IMR-90 (cell line): ENCODE measurements at regions not wholly inside any gene's neighbourhood (a gene's known extent, or its start where the extent isn't known, plus 50 kb on each side); places are given as distances from the start of the nearest gene placed in this dataset.

Experiments used
- ATAC-seq: fragments of 200-7000 bp; cut with Tn5 transposase; 2 replicates; pipeline ENCODE4 v1.9.1; 2020; ENCODE audit warnings: low read depth, mild to moderate bottlenecking, moderate library complexity
- BruUV-seq: library from RNA; stranded (reverse); fragments of 400-500 nt; replicated peaks from 2 replicates; lab custom pipeline; 2021; lab: Mats Ljungman, UMichigan
- CTCF ChIA-PET: fragments of 300-600 bp; formaldehyde crosslinking; extraction: SDS; loops from one replicate; lab custom pipeline; 2021; ENCODE audit warnings: antibody characterized with exemption; lab: Yijun Ruan, JAX
- POLR2A ChIA-PET: fragments of 300-600 bp; sonication (Branson Sonifier 250); formaldehyde crosslinking; loops from one replicate; lab custom pipeline; 2022; ENCODE audit warnings: antibody characterized with exemption; ENCODE audit not compliant: unreplicated experiment; lab: Charles Lee
- DNase-seq: peaks from one replicate; pipeline ENCODE4 v3.0.0; 2013
- H2AFZ ChIP-seq: replicated peaks from 2 replicates; pipeline ENCODE3; 2013; ENCODE audit warnings: low read length, mild to moderate bottlenecking; ENCODE audit not compliant: poor library complexity
- H2AK5ac ChIP-seq: 2 replicates; pipeline ENCODE4 v1.6.1; 2013; ENCODE audit warnings: low read depth, low read length, inconsistent platforms
- H2AK9ac ChIP-seq: replicated peaks from 2 replicates; pipeline ENCODE3; 2013; ENCODE audit warnings: mild to moderate bottlenecking, low read depth, low read length, moderate library complexity; ENCODE audit not compliant: poor library complexity
- H2BK120ac ChIP-seq: 2 replicates; pipeline ENCODE4 v1.6.1; 2013; ENCODE audit warnings: low read depth, low read length, inconsistent platforms
- H2BK15ac ChIP-seq: 3 replicates; pipeline ENCODE4 v1.6.1; 2013; ENCODE audit warnings: low read depth, low read length, inconsistent platforms
- H2BK20ac ChIP-seq: 2 replicates; pipeline ENCODE4 v1.6.1; 2013; ENCODE audit warnings: low read depth, mild to moderate bottlenecking, inconsistent platforms, low read length, moderate library complexity
- H2BK5ac ChIP-seq: 2 replicates; pipeline ENCODE4 v1.6.1; 2013; ENCODE audit warnings: mild to moderate bottlenecking, low read depth, low read length, inconsistent platforms; ENCODE audit not compliant: poor library complexity, severe bottlenecking
- H3K14ac ChIP-seq: replicated peaks from 2 replicates; pipeline ENCODE4 v1.6.1; 2013; ENCODE audit warnings: low read depth, low read length, inconsistent platforms
- H3K18ac ChIP-seq: 2 replicates; pipeline ENCODE4 v1.6.1; 2013; ENCODE audit warnings: low read depth, low read length, control low read depth
- H3K23ac ChIP-seq: 2 replicates; pipeline ENCODE4 v1.6.1; 2013; ENCODE audit warnings: low read depth, low read length, inconsistent platforms
- H3K27ac ChIP-seq: 2 replicates; pipeline ENCODE4 v1.5.1; 2013; ENCODE audit warnings: mild to moderate bottlenecking, control low read depth, low read length; ENCODE audit not compliant: insufficient read depth
- H3K27me3 ChIP-seq: 2 replicates; pipeline ENCODE4 v1.6.1; 2013; ENCODE audit warnings: low read length; ENCODE audit not compliant: control insufficient read depth, insufficient read depth
- H3K36me3 ChIP-seq: 2 replicates; pipeline ENCODE4 v1.6.1; 2013; ENCODE audit warnings: low read length, mixed read lengths; ENCODE audit not compliant: control insufficient read depth, insufficient read depth
- H3K4ac ChIP-seq: 2 replicates; pipeline ENCODE4 v1.6.1; 2013; ENCODE audit warnings: low read depth, low read length, inconsistent platforms
- H3K4me1 ChIP-seq: 2 replicates; pipeline ENCODE4 v1.6.1; 2013; ENCODE audit warnings: low read length, mixed read lengths; ENCODE audit not compliant: control insufficient read depth, insufficient read depth
- H3K4me2 ChIP-seq: 2 replicates; pipeline ENCODE4 v1.6.1; 2013; ENCODE audit warnings: low read depth, mild to moderate bottlenecking, control low read depth, low read length, moderate library complexity
- H3K4me3 ChIP-seq: 2 replicates; pipeline ENCODE4 v1.5.1; 2013; ENCODE audit warnings: low read depth, mild to moderate bottlenecking, control low read depth, low read length, moderate library complexity; ENCODE audit not compliant: insufficient read depth
- H3K56ac ChIP-seq: 2 replicates; pipeline ENCODE4 v1.6.1; 2013; ENCODE audit warnings: low read length, inconsistent platforms; ENCODE audit not compliant: insufficient read depth; ENCODE audit errors: extremely low read depth
- H3K79me1 ChIP-seq, 2 experiments: 2 replicates each; pipeline ENCODE4 v1.6.1; 2013; ENCODE audit warnings: low read length in 2 of 2, inconsistent platforms in 1 of 2, low read depth in 1 of 2
- H3K9ac ChIP-seq: 2 replicates; pipeline ENCODE4 v1.6.1; 2013; ENCODE audit warnings: low read depth, low read length, control low read depth
- H3K9me1 ChIP-seq: 2 replicates; pipeline ENCODE4 v1.6.1; 2013; ENCODE audit warnings: low read length, inconsistent platforms; ENCODE audit not compliant: insufficient read depth
- H3K9me3 ChIP-seq: 2 replicates; pipeline ENCODE4 v1.6.1; 2013; ENCODE audit warnings: low read length; ENCODE audit not compliant: control insufficient read depth, insufficient read depth
- H4K20me1 ChIP-seq: 2 replicates; pipeline ENCODE4 v1.6.1; 2013; ENCODE audit warnings: low read length, inconsistent platforms; ENCODE audit not compliant: insufficient read depth
- H4K5ac ChIP-seq: 2 replicates; pipeline ENCODE4 v1.6.1; 2013; ENCODE audit warnings: mild to moderate bottlenecking, low read depth, low read length, control low read depth
- H4K8ac ChIP-seq, 2 experiments: 2 replicates each; pipeline ENCODE4 v1.6.1; 2013; ENCODE audit warnings: low read depth in 2 of 2, low read length in 2 of 2, control low read depth in 1 of 2, inconsistent platforms in 1 of 2
- H4K91ac ChIP-seq: 2 replicates; pipeline ENCODE4 v1.6.1; 2013; ENCODE audit warnings: low read depth, low read length, inconsistent platforms; ENCODE audit not compliant: insufficient read depth
- BHLHE40 ChIP-seq: fragments of 150-350 bp; IDR thresholded peaks from 2 replicates; pipeline ENCODE4 v1.6.1; 2016; ENCODE audit warnings: mild to moderate bottlenecking, low read depth, low read length
- CEBPB ChIP-seq: IDR thresholded peaks from 2 replicates; pipeline ENCODE4 v1.6.1; 2012; ENCODE audit warnings: low read depth, low read length, improper control_type of control experiment
- MAZ ChIP-seq: IDR thresholded peaks from 2 replicates; pipeline ENCODE4 v1.6.1; 2012; ENCODE audit warnings: low read depth, mild to moderate bottlenecking, low read length, improper control_type of control experiment, moderate library complexity, borderline replicate concordance
- MXI1 ChIP-seq: IDR thresholded peaks from 2 replicates; pipeline ENCODE4 v1.6.1; 2012; ENCODE audit warnings: low read depth, mild to moderate bottlenecking, low read length, moderate library complexity, borderline replicate concordance
- NFE2L2 ChIP-seq: fragments of 150-350 bp; IDR thresholded peaks from 2 replicates; pipeline ENCODE4 v1.6.1; 2016; ENCODE audit warnings: low read depth, mild to moderate bottlenecking, low read length
- WGBS, 2 experiments: methylation state at CpG; one replicate each; pipeline versions ENCODE4 v1.1.5 to v1.1.7; 2013; ENCODE audit warnings: missing lambda C conversion rate in 2 of 2; ENCODE audit not compliant: insufficient read length in 1 of 2; ENCODE audit errors: extremely low coverage in 2 of 2; 5-methylcytosine and 5-hydroxymethylcytosine counted together
- dilution Hi-C: fragments of 300-500 bp; cut with HindIII; formaldehyde crosslinking; loops from one replicate; pipeline ENCODE4 v1.14.3; 2018; ENCODE audit warnings: low sequenced_read_pairs; ENCODE audit not compliant: unreplicated experiment
- in situ Hi-C: fragments of 300-500 bp; cut with MboI; formaldehyde crosslinking; loops from 3 replicates; pipeline ENCODE4 v1.14.3; 2019; ENCODE audit warnings: low sequenced_read_pairs, inconsistent platforms, mixed read lengths
- intact Hi-C: fragments of 100-400 bp; cut with micrococcal nuclease; formaldehyde crosslinking; loops from 2 replicates; pipeline ENCODE4 v1.10.0; 2022

DNA sequence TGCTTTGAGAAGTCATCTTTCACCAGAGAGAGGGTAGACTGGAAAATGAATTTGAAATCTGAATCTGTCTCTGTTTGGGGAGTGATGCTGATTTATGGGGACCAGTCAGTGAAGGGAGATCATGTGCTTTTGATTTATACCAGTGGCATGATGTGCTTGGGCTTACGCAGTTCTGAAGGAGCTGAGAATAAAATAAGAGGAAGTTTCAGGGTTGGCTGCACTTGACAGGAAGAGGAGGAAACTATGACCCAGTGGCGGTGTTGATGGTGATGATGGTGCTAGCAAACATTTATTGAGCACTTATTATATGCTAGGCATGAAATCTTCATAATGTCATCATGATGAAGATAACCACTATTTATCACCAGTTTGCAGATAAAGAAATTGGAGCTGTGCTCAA is 136.4 kb upstream of the GLRA1 start:
- no peak overlapping the region for H3K14ac ChIP-seq
- H3K79me1 ChIP-seq = no peaks in the 10 kb centered on the region
- ChIA-PET CTCF (no interaction called here), POLR2A (no interaction called here)
- H3K9me3 ChIP-seq = no peaks in the 10 kb centered on the region
- no peak overlapping the region for H3K23ac ChIP-seq
- no peak overlapping the region for H2AK5ac ChIP-seq
- H2BK120ac ChIP-seq = no peak overlapping the region
- no peak overlapping the region for H3K27ac ChIP-seq
- H2BK15ac ChIP-seq = no peak overlapping the region
- in situ Hi-C loops (no loop called here), dilution Hi-C loops (no loop called here), intact Hi-C loops (no loop called here)
- no peak overlapping the region for H3K4me2 ChIP-seq
- H3K4me1 ChIP-seq = no peaks in the 10 kb centered on the region
- H2AK9ac ChIP-seq = no peak overlapping the region
- no peak overlapping the region for H4K91ac ChIP-seq
- no peak overlapping the region for H2BK20ac ChIP-seq
- no peak overlapping the region for H2BK5ac ChIP-seq
- no peaks in the 10 kb centered on the region for H3K36me3 ChIP-seq
- H2AFZ ChIP-seq = no peak overlapping the region
- ATAC-seq (no peak), DNase-seq (no peak)
- no TSS peak for BruUV-seq
- no peaks in the 10 kb centered on the region for H3K9me1 ChIP-seq
- H3K4ac ChIP-seq = no peak overlapping the region
- no peak overlapping the region for H3K9ac ChIP-seq
- WGBS, 2 experiments = no CpG with 5 or more reads among the region's 2 CpGs
- no peaks in the 10 kb centered on the region for H4K20me1 ChIP-seq
- TF ChIP-seq BHLHE40 (no peak), MXI1 (no peak), CEBPB (no peak), NFE2L2 (no peak), MAZ (no peak)
- H3K27me3 ChIP-seq = no peaks in the 10 kb centered on the region
- no peak overlapping the region for H4K8ac ChIP-seq
- H4K5ac ChIP-seq = no peak overlapping the region
- H3K4me3 ChIP-seq = no peak overlapping the region
- no peak overlapping the region for H3K18ac ChIP-seq
- no peak overlapping the region for H3K56ac ChIP-seq
